HK-2 (cell line): ENCODE measurements at regions not wholly inside any gene's neighbourhood (a gene's known extent, or its start where the extent isn't known, plus 50 kb on each side); places are given as distances from the start of the nearest gene placed in this dataset.

Experiments
- DNase-seq: peaks from one replicate; pipeline ENCODE4 v3.0.0-alpha.2; 2018; ENCODE audit not compliant: unreplicated experiment

GRCh38 chr1:188397521-188397920 is 1568.8 kb downstream of the PLA2G4A start:
- DNase-seq = no peak

GRCh38 chr1:188402986-188403385 is 1574.2 kb downstream of the PLA2G4A start:
- DNase-seq = no peak

- no peak for DNase-seq
Observed at GRCh38 chr1:188406636-188407035, 1577.9 kb downstream of the PLA2G4A start.

GRCh38 chr1:188420177-188420576 is 1591.4 kb downstream of the PLA2G4A start:
- no peak for DNase-seq

GRCh38 chr1:188423073-188423472 is 1594.3 kb downstream of the PLA2G4A start:
- DNase-seq = no peak

GRCh38 chr1:188424176-188424575 is 1595.4 kb downstream of the PLA2G4A start:
- DNase-seq = no peak

- DNase-seq = no peak
Observed at GRCh38 chr1:188425687-188426086, 1596.9 kb downstream of the PLA2G4A start.

- no peak for DNase-seq
Observed at GRCh38 chr1:188426561-188426960, 1597.8 kb downstream of the PLA2G4A start.

- DNase-seq = no peak
Observed at GRCh38 chr1:188427642-188428041, 1598.9 kb downstream of the PLA2G4A start.

- DNase-seq = no peak
Observed at GRCh38 chr1:188429386-188429785, 1600.6 kb downstream of the PLA2G4A start.

GRCh38 chr1:188432427-188432826 is 1603.7 kb downstream of the PLA2G4A start:
- DNase-seq = no peak

GRCh38 chr1:188433425-188433824 is 1604.7 kb downstream of the PLA2G4A start:
- no peak for DNase-seq

- DNase-seq = no peak
Observed at GRCh38 chr1:188444526-188444925, 1615.8 kb downstream of the PLA2G4A start.

- DNase-seq = no peak
Observed at GRCh38 chr1:188462837-188463236, 1634.1 kb downstream of the PLA2G4A start.

- DNase-seq = no peak
Observed at GRCh38 chr1:188463919-188464318, 1635.2 kb downstream of the PLA2G4A start.

GRCh38 chr1:188466539-188466938 is 1637.8 kb downstream of the PLA2G4A start:
- DNase-seq = no peak

GRCh38 chr1:188476606-188477005 is 1647.9 kb downstream of the PLA2G4A start:
- DNase-seq = no peak

- peak; percentile 23 for DNase-seq
Observed at GRCh38 chr1:188489336-188490112, 1660.8 kb downstream of the PLA2G4A start.

GRCh38 chr1:188496506-188496905 is 1667.8 kb downstream of the PLA2G4A start:
- DNase-seq = no peak

GRCh38 chr1:188497020-188497419 is 1668.3 kb downstream of the PLA2G4A start:
- no peak for DNase-seq

GRCh38 chr1:188499690-188500089 is 1670.9 kb downstream of the PLA2G4A start:
- peak; percentile 2 for DNase-seq

- DNase-seq = no peak
Observed at GRCh38 chr1:188514917-188515316, 1686.2 kb downstream of the PLA2G4A start.

- no peak for DNase-seq
Observed at GRCh38 chr1:188517139-188517538, 1688.4 kb downstream of the PLA2G4A start.

- no peak for DNase-seq
Observed at GRCh38 chr1:188551176-188551575, 1722.4 kb downstream of the PLA2G4A start.
